IMR-90 (cell line): ENCODE measurements at regions not wholly inside any gene's neighbourhood (a gene's known extent, or its start where the extent isn't known, plus 50 kb on each side); places are given as distances from the start of the nearest gene placed in this dataset.

Source experiments
- ATAC-seq: fragments of 200-7000 bp; cut with Tn5 transposase; 2 replicates; pipeline ENCODE4 v1.9.1; 2020; ENCODE audit warnings: low read depth, mild to moderate bottlenecking, moderate library complexity
- BruUV-seq: library from RNA; stranded (reverse); fragments of 400-500 nt; replicated peaks from 2 replicates; lab custom pipeline; 2021; lab: Mats Ljungman, UMichigan
- CTCF ChIA-PET: fragments of 300-600 bp; formaldehyde crosslinking; extraction: SDS; loops from one replicate; lab custom pipeline; 2021; ENCODE audit warnings: antibody characterized with exemption; lab: Yijun Ruan, JAX
- POLR2A ChIA-PET: fragments of 300-600 bp; sonication (Branson Sonifier 250); formaldehyde crosslinking; loops from one replicate; lab custom pipeline; 2022; ENCODE audit warnings: antibody characterized with exemption; ENCODE audit not compliant: unreplicated experiment; lab: Charles Lee
- DNase-seq: peaks from one replicate; pipeline ENCODE4 v3.0.0; 2013
- H2AFZ ChIP-seq: replicated peaks from 2 replicates; pipeline ENCODE3; 2013; ENCODE audit warnings: low read length, mild to moderate bottlenecking; ENCODE audit not compliant: poor library complexity
- H2AK5ac ChIP-seq: 2 replicates; pipeline ENCODE4 v1.6.1; 2013; ENCODE audit warnings: low read depth, low read length, inconsistent platforms
- H2AK9ac ChIP-seq: replicated peaks from 2 replicates; pipeline ENCODE3; 2013; ENCODE audit warnings: mild to moderate bottlenecking, low read depth, low read length, moderate library complexity; ENCODE audit not compliant: poor library complexity
- H2BK120ac ChIP-seq: 2 replicates; pipeline ENCODE4 v1.6.1; 2013; ENCODE audit warnings: low read depth, low read length, inconsistent platforms
- H2BK15ac ChIP-seq: 3 replicates; pipeline ENCODE4 v1.6.1; 2013; ENCODE audit warnings: low read depth, low read length, inconsistent platforms
- H2BK20ac ChIP-seq: 2 replicates; pipeline ENCODE4 v1.6.1; 2013; ENCODE audit warnings: low read depth, mild to moderate bottlenecking, inconsistent platforms, low read length, moderate library complexity
- H2BK5ac ChIP-seq: 2 replicates; pipeline ENCODE4 v1.6.1; 2013; ENCODE audit warnings: mild to moderate bottlenecking, low read depth, low read length, inconsistent platforms; ENCODE audit not compliant: poor library complexity, severe bottlenecking
- H3K14ac ChIP-seq: replicated peaks from 2 replicates; pipeline ENCODE4 v1.6.1; 2013; ENCODE audit warnings: low read depth, low read length, inconsistent platforms
- H3K18ac ChIP-seq: 2 replicates; pipeline ENCODE4 v1.6.1; 2013; ENCODE audit warnings: low read depth, low read length, control low read depth
- H3K23ac ChIP-seq: 2 replicates; pipeline ENCODE4 v1.6.1; 2013; ENCODE audit warnings: low read depth, low read length, inconsistent platforms
- H3K27ac ChIP-seq: 2 replicates; pipeline ENCODE4 v1.5.1; 2013; ENCODE audit warnings: mild to moderate bottlenecking, control low read depth, low read length; ENCODE audit not compliant: insufficient read depth
- H3K27me3 ChIP-seq: 2 replicates; pipeline ENCODE4 v1.6.1; 2013; ENCODE audit warnings: low read length; ENCODE audit not compliant: control insufficient read depth, insufficient read depth
- H3K36me3 ChIP-seq: 2 replicates; pipeline ENCODE4 v1.6.1; 2013; ENCODE audit warnings: low read length, mixed read lengths; ENCODE audit not compliant: control insufficient read depth, insufficient read depth
- H3K4ac ChIP-seq: 2 replicates; pipeline ENCODE4 v1.6.1; 2013; ENCODE audit warnings: low read depth, low read length, inconsistent platforms
- H3K4me1 ChIP-seq: 2 replicates; pipeline ENCODE4 v1.6.1; 2013; ENCODE audit warnings: low read length, mixed read lengths; ENCODE audit not compliant: control insufficient read depth, insufficient read depth
- H3K4me2 ChIP-seq: 2 replicates; pipeline ENCODE4 v1.6.1; 2013; ENCODE audit warnings: low read depth, mild to moderate bottlenecking, control low read depth, low read length, moderate library complexity
- H3K4me3 ChIP-seq: 2 replicates; pipeline ENCODE4 v1.5.1; 2013; ENCODE audit warnings: low read depth, mild to moderate bottlenecking, control low read depth, low read length, moderate library complexity; ENCODE audit not compliant: insufficient read depth
- H3K56ac ChIP-seq: 2 replicates; pipeline ENCODE4 v1.6.1; 2013; ENCODE audit warnings: low read length, inconsistent platforms; ENCODE audit not compliant: insufficient read depth; ENCODE audit errors: extremely low read depth
- H3K79me1 ChIP-seq, 2 experiments: 2 replicates each; pipeline ENCODE4 v1.6.1; 2013; ENCODE audit warnings: low read length in 2 of 2, inconsistent platforms in 1 of 2, low read depth in 1 of 2
- H3K9ac ChIP-seq: 2 replicates; pipeline ENCODE4 v1.6.1; 2013; ENCODE audit warnings: low read depth, low read length, control low read depth
- H3K9me1 ChIP-seq: 2 replicates; pipeline ENCODE4 v1.6.1; 2013; ENCODE audit warnings: low read length, inconsistent platforms; ENCODE audit not compliant: insufficient read depth
- H3K9me3 ChIP-seq: 2 replicates; pipeline ENCODE4 v1.6.1; 2013; ENCODE audit warnings: low read length; ENCODE audit not compliant: control insufficient read depth, insufficient read depth
- H4K20me1 ChIP-seq: 2 replicates; pipeline ENCODE4 v1.6.1; 2013; ENCODE audit warnings: low read length, inconsistent platforms; ENCODE audit not compliant: insufficient read depth
- H4K5ac ChIP-seq: 2 replicates; pipeline ENCODE4 v1.6.1; 2013; ENCODE audit warnings: mild to moderate bottlenecking, low read depth, low read length, control low read depth
- H4K8ac ChIP-seq, 2 experiments: 2 replicates each; pipeline ENCODE4 v1.6.1; 2013; ENCODE audit warnings: low read depth in 2 of 2, low read length in 2 of 2, control low read depth in 1 of 2, inconsistent platforms in 1 of 2
- H4K91ac ChIP-seq: 2 replicates; pipeline ENCODE4 v1.6.1; 2013; ENCODE audit warnings: low read depth, low read length, inconsistent platforms; ENCODE audit not compliant: insufficient read depth
- CEBPB ChIP-seq: IDR thresholded peaks from 2 replicates; pipeline ENCODE4 v1.6.1; 2012; ENCODE audit warnings: low read depth, low read length, improper control_type of control experiment
- MAFK ChIP-seq: IDR thresholded peaks from 2 replicates; pipeline ENCODE4 v1.6.1; 2012; ENCODE audit warnings: low read depth, low read length, improper control_type of control experiment
- MXI1 ChIP-seq: IDR thresholded peaks from 2 replicates; pipeline ENCODE4 v1.6.1; 2012; ENCODE audit warnings: low read depth, mild to moderate bottlenecking, low read length, moderate library complexity, borderline replicate concordance
- NFE2L2 ChIP-seq: fragments of 150-350 bp; IDR thresholded peaks from 2 replicates; pipeline ENCODE4 v1.6.1; 2016; ENCODE audit warnings: low read depth, mild to moderate bottlenecking, low read length
- RAD21 ChIP-seq: IDR thresholded peaks from 2 replicates; pipeline ENCODE4 v1.6.1; 2012; ENCODE audit warnings: low read length, improper control_type of control experiment
- RCOR1 ChIP-seq: IDR thresholded peaks from 2 replicates; pipeline ENCODE4 v1.6.1; 2012; ENCODE audit warnings: mild to moderate bottlenecking, low read length, improper control_type of control experiment; ENCODE audit not compliant: insufficient replicate concordance
- RFX5 ChIP-seq: IDR thresholded peaks from 2 replicates; pipeline ENCODE4 v1.8.0; 2012; ENCODE audit warnings: low read depth, mild to moderate bottlenecking, low read length, moderate library complexity
- SMC3 ChIP-seq: fragments of 150-350 bp; IDR thresholded peaks from 2 replicates; pipeline ENCODE4 v1.6.1; 2016; ENCODE audit warnings: low read depth, mild to moderate bottlenecking, antibody characterized with exemption, low read length, moderate library complexity
- WGBS, 2 experiments: methylation state at CpG; one replicate each; pipeline versions ENCODE4 v1.1.5 to v1.1.7; 2013; ENCODE audit warnings: missing lambda C conversion rate in 2 of 2; ENCODE audit not compliant: insufficient read length in 1 of 2; ENCODE audit errors: extremely low coverage in 2 of 2; 5-methylcytosine and 5-hydroxymethylcytosine counted together
- dilution Hi-C: fragments of 300-500 bp; cut with HindIII; formaldehyde crosslinking; loops from one replicate; pipeline ENCODE4 v1.14.3; 2018; ENCODE audit warnings: low sequenced_read_pairs; ENCODE audit not compliant: unreplicated experiment
- in situ Hi-C: fragments of 300-500 bp; cut with MboI; formaldehyde crosslinking; loops from 3 replicates; pipeline ENCODE4 v1.14.3; 2019; ENCODE audit warnings: low sequenced_read_pairs, inconsistent platforms, mixed read lengths
- intact Hi-C: fragments of 100-400 bp; cut with micrococcal nuclease; formaldehyde crosslinking; loops from 2 replicates; pipeline ENCODE4 v1.10.0; 2022
- TF ChIP-seq, protein P1 (sequence below): fragments of 150-350 bp; IDR thresholded peaks from 2 replicates; pipeline ENCODE4 v1.6.1; 2016; ENCODE audit warnings: low read depth, mild to moderate bottlenecking, low read length, moderate library complexity, borderline replicate concordance
- TF ChIP-seq, protein P2 (sequence below): conservative IDR thresholded peaks from 2 replicates; pipeline ENCODE4 v1.5.1; 2012; ENCODE audit warnings: mild to moderate bottlenecking, low read depth, low read length, improper control_type of control experiment

DNA sequence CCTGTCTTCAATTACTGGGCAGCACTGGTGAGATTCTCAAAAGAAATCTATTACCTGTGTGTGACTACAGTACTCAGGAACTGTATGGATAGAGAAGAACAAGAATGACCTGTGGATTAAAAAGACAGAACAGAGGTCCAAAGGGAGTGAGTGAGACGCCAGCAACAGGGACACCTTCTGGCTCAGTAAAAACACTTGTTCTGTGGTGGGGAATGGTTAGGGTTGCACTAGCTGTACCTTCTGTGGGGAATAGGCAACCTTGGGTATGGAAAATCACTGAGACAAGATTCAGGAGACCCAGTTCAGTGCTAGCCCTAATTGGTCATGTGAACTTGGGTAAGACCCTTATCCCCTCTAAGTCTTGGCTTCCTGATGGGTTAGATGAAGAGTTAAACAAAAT is 986.0 kb downstream of the TSN start:
- dilution Hi-C loops (no loop called here), intact Hi-C loops (no loop called here), in situ Hi-C loops (no loop called here)
- H4K91ac ChIP-seq = no peak overlapping the region
- CTCF ChIA-PET = no interaction called here
- H3K4me1 ChIP-seq = no peaks in the 10 kb centered on the region
- H3K79me1 ChIP-seq = no peaks in the 10 kb centered on the region
- no peaks in the 10 kb centered on the region for H3K36me3 ChIP-seq
- H3K9me1 ChIP-seq = no peaks in the 10 kb centered on the region
- H2BK20ac ChIP-seq = no peak overlapping the region
- H4K8ac ChIP-seq = no peak overlapping the region
- peaks cover 8% of the 10 kb centered on the region; the same call in 1 of the 2 replicates for H3K9me3 ChIP-seq
- TF ChIP-seq CEBPB = no peak
- TF ChIP-seq MAFK = no peak
- no peak for TF ChIP-seq RCOR1
- TF ChIP-seq NFE2L2 = no peak
- TF ChIP-seq RFX5 = no peak
- TF ChIP-seq RAD21 = no peak
- TF ChIP-seq, protein P1, sequence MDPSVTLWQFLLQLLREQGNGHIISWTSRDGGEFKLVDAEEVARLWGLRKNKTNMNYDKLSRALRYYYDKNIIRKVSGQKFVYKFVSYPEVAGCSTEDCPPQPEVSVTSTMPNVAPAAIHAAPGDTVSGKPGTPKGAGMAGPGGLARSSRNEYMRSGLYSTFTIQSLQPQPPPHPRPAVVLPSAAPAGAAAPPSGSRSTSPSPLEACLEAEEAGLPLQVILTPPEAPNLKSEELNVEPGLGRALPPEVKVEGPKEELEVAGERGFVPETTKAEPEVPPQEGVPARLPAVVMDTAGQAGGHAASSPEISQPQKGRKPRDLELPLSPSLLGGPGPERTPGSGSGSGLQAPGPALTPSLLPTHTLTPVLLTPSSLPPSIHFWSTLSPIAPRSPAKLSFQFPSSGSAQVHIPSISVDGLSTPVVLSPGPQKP = no peak
- TF ChIP-seq, protein P2, sequence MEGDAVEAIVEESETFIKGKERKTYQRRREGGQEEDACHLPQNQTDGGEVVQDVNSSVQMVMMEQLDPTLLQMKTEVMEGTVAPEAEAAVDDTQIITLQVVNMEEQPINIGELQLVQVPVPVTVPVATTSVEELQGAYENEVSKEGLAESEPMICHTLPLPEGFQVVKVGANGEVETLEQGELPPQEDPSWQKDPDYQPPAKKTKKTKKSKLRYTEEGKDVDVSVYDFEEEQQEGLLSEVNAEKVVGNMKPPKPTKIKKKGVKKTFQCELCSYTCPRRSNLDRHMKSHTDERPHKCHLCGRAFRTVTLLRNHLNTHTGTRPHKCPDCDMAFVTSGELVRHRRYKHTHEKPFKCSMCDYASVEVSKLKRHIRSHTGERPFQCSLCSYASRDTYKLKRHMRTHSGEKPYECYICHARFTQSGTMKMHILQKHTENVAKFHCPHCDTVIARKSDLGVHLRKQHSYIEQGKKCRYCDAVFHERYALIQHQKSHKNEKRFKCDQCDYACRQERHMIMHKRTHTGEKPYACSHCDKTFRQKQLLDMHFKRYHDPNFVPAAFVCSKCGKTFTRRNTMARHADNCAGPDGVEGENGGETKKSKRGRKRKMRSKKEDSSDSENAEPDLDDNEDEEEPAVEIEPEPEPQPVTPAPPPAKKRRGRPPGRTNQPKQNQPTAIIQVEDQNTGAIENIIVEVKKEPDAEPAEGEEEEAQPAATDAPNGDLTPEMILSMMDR = no peak
- TF ChIP-seq SMC3 = no peak
- TF ChIP-seq MXI1 = no peak
- no peak overlapping the region for H3K18ac ChIP-seq
- H3K4me2 ChIP-seq = no peak overlapping the region
- WGBS, 2 experiments = no CpG with 5 or more reads among the region's 1 CpG
- H2BK15ac ChIP-seq = no peak overlapping the region
- H2BK120ac ChIP-seq = no peak overlapping the region
- H3K27me3 ChIP-seq = no peaks in the 10 kb centered on the region
- H3K56ac ChIP-seq = no peak overlapping the region
- no peak overlapping the region for H3K14ac ChIP-seq
- DNase-seq (no peak), ATAC-seq (no peak)
- BruUV-seq = no TSS peak
- no peak overlapping the region for H2AFZ ChIP-seq
- H2AK9ac ChIP-seq = no peak overlapping the region
- no peak overlapping the region for H3K4ac ChIP-seq
- H2AK5ac ChIP-seq = no peak overlapping the region
- H2BK5ac ChIP-seq = no peak overlapping the region
- H4K20me1 ChIP-seq = no peaks in the 10 kb centered on the region
- no peak overlapping the region for H3K4me3 ChIP-seq
- no peak overlapping the region for H4K5ac ChIP-seq
- POLR2A ChIA-PET = no interaction called here
- H3K23ac ChIP-seq = no peak overlapping the region
- no peak overlapping the region for H3K27ac ChIP-seq
- H3K9ac ChIP-seq = no peak overlapping the region
